ENCODE measurements at regions not wholly inside any gene's neighbourhood (a gene's known extent, or its start where the extent isn't known, plus 50 kb on each side); places are given as distances from the start of the nearest gene placed in this dataset.
"Not testable (repeated sequence)": the region's sequence is repeated elsewhere in the genome, so short reads cannot be mapped to it uniquely, and the experiment has no call there.

GRCh38 chrX:53818115-53818514 is 131.6 kb upstream of the HUWE1 start:
- not testable (repeated sequence) for TF ChIP-seq POLR2A, POLR2AphosphoS5, SPI1, TAF1 (IDR thresholded peaks at IDR 0.05; ENCODE audit: low read depth, low read length)
